A549 (cell line): ENCODE measurements at regions not wholly inside any gene's neighbourhood (a gene's known extent, or its start where the extent isn't known, plus 50 kb on each side); places are given as distances from the start of the nearest gene placed in this dataset.

Experiments used
- ATAC-seq, 2 experiments: fragments of 200-7000 bp in 1 of 2; fragments of >200 bp in 1 of 2; cut with Nextera tagmentation in 1 of 2; cut with Tn5 transposase in 1 of 2; 3 replicates each; pipeline versions ENCODE4 v1.8.0 to v1.9.1; 2018 to 2020; ENCODE audit warnings: mild to moderate bottlenecking in 1 of 2, moderate library complexity in 1 of 2
- CTCF ChIA-PET: fragments of 300-600 bp; sonication (Branson Sonifier 250); formaldehyde crosslinking; extraction: SDS; loops from one replicate; lab custom pipeline; 2021; ENCODE audit warnings: antibody characterized with exemption, inconsistent platforms; lab: Yijun Ruan, JAX
- POLR2A ChIA-PET: fragments of 350-600 bp; formaldehyde crosslinking; extraction: SDS; loops from one replicate; lab custom pipeline; 2021; ENCODE audit warnings: antibody characterized with exemption, inconsistent platforms; lab: Yijun Ruan, JAX
- DNase-seq, 2 experiments: peaks; one replicate each; pipeline versions ENCODE4 v3.0.0 to v3.0.0-alpha.2; 2011 to 2016; ENCODE audit warnings: low read depth in 1 of 2, low spot score in 1 of 2
- FAIRE-seq: peaks from 2 replicates; lab custom pipeline; 2011; peaks lifted over from hg19 to GRCh38; lab: Jason Lieb, UNC
- H3K27ac ChIP-seq, 2 experiments: fragments of >200 bp; sonication (Bioruptor Twin); formaldehyde crosslinking; 3 replicates each; pipeline ENCODE4 v1.5.1; 2016 to 2017
- H3K4me1 ChIP-seq: fragments of >200 bp; sonication (Bioruptor Twin); formaldehyde crosslinking; 3 replicates; pipeline ENCODE4 v1.6.1; 2016
- H3K4me2 ChIP-seq: fragments of >200 bp; sonication (Bioruptor Twin); formaldehyde crosslinking; 3 replicates; pipeline ENCODE4 v1.6.1; 2016
- H3K4me3 ChIP-seq: fragments of >200 bp; sonication (Bioruptor Twin); formaldehyde crosslinking; 3 replicates; pipeline ENCODE4 v1.5.1; 2016
- H3K9me3 ChIP-seq: fragments of >200 bp; sonication (Bioruptor Twin); formaldehyde crosslinking; 3 replicates; pipeline ENCODE4 v1.6.1; 2016
- ATOH8 ChIP-seq: fragments of 250-450 bp; sonication (Bioruptor Pico); IDR thresholded peaks from 2 replicates; pipeline ENCODE4 v1.5.0; 2020; ENCODE audit warnings: low read depth, mild to moderate bottlenecking, moderate library complexity
- BCL3 ChIP-seq: fragments of >200 bp; sonication (Bioruptor Twin); formaldehyde crosslinking; IDR thresholded peaks from 3 replicates; pipeline ENCODE4 v1.6.1; 2016
- CBX8 ChIP-seq: fragments of 200-600 bp; sonication (generic); IDR thresholded peaks from 2 replicates; pipeline ENCODE4 v1.6.1; 2016
- CHD2 ChIP-seq: fragments of 150-350 bp; IDR thresholded peaks from 2 replicates; pipeline ENCODE4 v1.6.1; 2014; ENCODE audit warnings: low read length; ENCODE audit not compliant: partially characterized antibody
- CHD4 ChIP-seq: fragments of 200-600 bp; sonication (generic); IDR thresholded peaks from 2 replicates; pipeline ENCODE4 v1.6.1; 2016; ENCODE audit warnings: antibody characterized with exemption, mild to moderate bottlenecking, borderline replicate concordance
- EP300 ChIP-seq, 2 experiments: fragments of >200 bp; sonication (Bioruptor Twin); formaldehyde crosslinking; IDR thresholded peaks; 2 replicates in 1 of 2; 3 replicates in 1 of 2; pipeline ENCODE4 v1.6.1; 2016 to 2017
- FOSB ChIP-seq: fragments of 250-450 bp; sonication (Bioruptor Pico); IDR thresholded peaks from 2 replicates; pipeline ENCODE4 v1.5.0; 2020; ENCODE audit warnings: mild to moderate bottlenecking, moderate library complexity
- FOXS1 ChIP-seq: fragments of 250-450 bp; sonication (Bioruptor Pico); IDR thresholded peaks from 2 replicates; pipeline ENCODE4 v1.5.0; 2020; ENCODE audit warnings: mild to moderate bottlenecking, moderate library complexity
- HES2 ChIP-seq: fragments of >200 bp; sonication (Bioruptor Twin); formaldehyde crosslinking; IDR thresholded peaks from 2 replicates; pipeline ENCODE4 v1.6.1; 2016
- HEYL ChIP-seq: fragments of 250-450 bp; sonication (Bioruptor Pico); IDR thresholded peaks from 2 replicates; pipeline ENCODE4 v1.8.0; 2021; ENCODE audit warnings: mild to moderate bottlenecking, moderate library complexity
- HOXB5 ChIP-seq: fragments of 250-450 bp; sonication (Bioruptor Pico); IDR thresholded peaks from 2 replicates; pipeline ENCODE4 v1.5.0; 2020; ENCODE audit warnings: mild to moderate bottlenecking, moderate library complexity
- PBX3 ChIP-seq: IDR thresholded peaks from 2 replicates; pipeline ENCODE4 v1.6.1; 2012
- PHF8 ChIP-seq: fragments of 200-600 bp; sonication (generic); IDR thresholded peaks from 2 replicates; pipeline ENCODE4 v1.6.1; 2016; ENCODE audit warnings: low read depth, mild to moderate bottlenecking, antibody characterized with exemption, moderate library complexity, borderline replicate concordance
- POLR2AphosphoS2 ChIP-seq: conservative IDR thresholded peaks from 2 replicates; pipeline ENCODE4 v1.6.1; 2012; ENCODE audit warnings: low read length, improper control_type of control experiment, inconsistent platforms
- RAD21 ChIP-seq, 2 experiments: fragments of >200 bp in 1 of 2; sonication (Bioruptor Twin) in 1 of 2; formaldehyde crosslinking in 1 of 2; IDR thresholded peaks in 1 of 2; conservative IDR thresholded peaks in 1 of 2; 2 replicates in 1 of 2; 3 replicates in 1 of 2; pipeline ENCODE4 v1.6.1; 2012 to 2018; ENCODE audit warnings: inconsistent platforms in 1 of 2
- RCOR1 ChIP-seq: fragments of 150-350 bp; IDR thresholded peaks from 2 replicates; pipeline ENCODE4 v1.6.1; 2014; ENCODE audit warnings: antibody characterized with exemption, low read length, low read depth
- REST ChIP-seq: fragments of 200-600 bp; sonication (generic); IDR thresholded peaks from 2 replicates; pipeline ENCODE4 v1.6.1; 2016; ENCODE audit warnings: antibody characterized with exemption, mild to moderate bottlenecking, moderate library complexity
- RNF2 ChIP-seq: fragments of 200-600 bp; sonication (generic); IDR thresholded peaks from 2 replicates; pipeline ENCODE4 v1.6.1; 2016; ENCODE audit warnings: low read depth, mild to moderate bottlenecking, antibody characterized with exemption, moderate library complexity, borderline replicate concordance
- TP53 ChIP-seq: fragments of 250-450 bp; sonication (Bioruptor Pico); IDR thresholded peaks from 2 replicates; pipeline ENCODE4 v1.5.0; 2021; ENCODE audit warnings: mild to moderate bottlenecking, moderate library complexity
- WGBS: methylation state at CpG from one replicate; pipeline ENCODE4 v1.1.6; 2017; ENCODE audit errors: missing lambda C conversion rate; 5-methylcytosine and 5-hydroxymethylcytosine counted together

- Histone ChIP-seq H3K4me1 (peaks cover 7% of the 10 kb centered on the region; the same call in 2 of the 3 replicates), H3K4me2 (no peak overlapping the region), H3K4me3 (no peak overlapping the region), H3K27ac (no peak overlapping the region), H3K9me3 (peaks cover 5% of the 10 kb centered on the region; the same call in 2 of the 3 replicates)
- 89% methylated on average over 2 of the region's 2 CpGs for WGBS
- ATAC-seq (no peak), FAIRE-seq (no peak), DNase-seq (no peak)
- CTCF ChIA-PET: no interaction called here
- POLR2A ChIA-PET: no interaction called here
- TF ChIP-seq RAD21 (conservative IDR thresholded peaks at IDR 0.05 in 1 of 2, IDR thresholded peaks at IDR 0.05 in 1 of 2) (no peak), CHD4 (no peak), PHF8 (no peak), HOXB5 (CRISPR knock-in tag) (no peak), CHD2 (no peak), RCOR1 (no peak)
These were observed 103.1 kb upstream of the SPATS2L start for GRCh38 chr2:200203381-200203827.

GRCh38 chr2:200208041-200208440 is 98.5 kb upstream of the SPATS2L start:
- no peak for FAIRE-seq
- Histone ChIP-seq H3K4me3 (no peak overlapping the region), H3K4me1 (no peaks in the 10 kb centered on the region), H3K9me3 (peaks cover 5% of the 10 kb centered on the region; the same call in 2 of the 3 replicates), H3K27ac (no peak overlapping the region), H3K4me2 (no peak overlapping the region)
- ATAC-seq: no peak
- CTCF ChIA-PET: no interaction called here
- WGBS: 44% methylated on average over 3 of the region's 3 CpGs
- no peak for DNase-seq
- POLR2A ChIA-PET: no interaction called here
- no peak for TF ChIP-seq ATOH8 (CRISPR knock-in tag)

- H3K4me3 ChIP-seq: no peak overlapping the region
- ATAC-seq: no peak
- POLR2A ChIA-PET: no interaction called here
- TF ChIP-seq BCL3 (no peak), EP300 (IDR thresholded peaks at IDR 0.05) (no peak), TP53 (CRISPR knock-in tag) (no peak), REST (no peak), FOXS1 (CRISPR knock-in tag) (no peak), POLR2AphosphoS2 (no peak), ATOH8 (CRISPR knock-in tag) (no peak), PBX3 (no peak), CBX8 (no peak), HES2 (no peak), CHD2 (no peak), FOSB (CRISPR knock-in tag) (no peak), HEYL (CRISPR knock-in tag) (no peak), HOXB5 (CRISPR knock-in tag) (no peak), RNF2 (no peak)
- TF ChIP-seq, all 56 proteins: peak for 0
- no peak overlapping the region for H3K4me2 ChIP-seq
- no peak overlapping the region for H3K27ac ChIP-seq
- no peak for FAIRE-seq
- 85% methylated on average over 22 of the region's 22 CpGs for WGBS
- H3K4me1 ChIP-seq: no peaks in the 10 kb centered on the region
- CTCF ChIA-PET: no interaction called here
- no peak for DNase-seq
- H3K9me3 ChIP-seq: peaks cover 5% of the 10 kb centered on the region; the same call in 2 of the 3 replicates
These were observed 97.5 kb upstream of the SPATS2L start for GRCh38 chr2:200209030-200209429.
